A549 (cell line): ENCODE measurements at regions not wholly inside any gene's neighbourhood (a gene's known extent, or its start where the extent isn't known, plus 50 kb on each side); places are given as distances from the start of the nearest gene placed in this dataset.

ENCODE experiments used
- ATAC-seq, 2 experiments: fragments of 200-7000 bp in 1 of 2; fragments of >200 bp in 1 of 2; cut with Nextera tagmentation in 1 of 2; cut with Tn5 transposase in 1 of 2; 3 replicates each; pipeline versions ENCODE4 v1.8.0 to v1.9.1; 2018 to 2020; ENCODE audit warnings: mild to moderate bottlenecking in 1 of 2, moderate library complexity in 1 of 2
- CTCF ChIA-PET: fragments of 300-600 bp; sonication (Branson Sonifier 250); formaldehyde crosslinking; extraction: SDS; loops from one replicate; lab custom pipeline; 2021; ENCODE audit warnings: antibody characterized with exemption, inconsistent platforms; lab: Yijun Ruan, JAX
- POLR2A ChIA-PET: fragments of 350-600 bp; formaldehyde crosslinking; extraction: SDS; loops from one replicate; lab custom pipeline; 2021; ENCODE audit warnings: antibody characterized with exemption, inconsistent platforms; lab: Yijun Ruan, JAX
- DNase-seq, 2 experiments: peaks; one replicate each; pipeline versions ENCODE4 v3.0.0 to v3.0.0-alpha.2; 2011 to 2016; ENCODE audit warnings: low read depth in 1 of 2, low spot score in 1 of 2
- FAIRE-seq: peaks from 2 replicates; lab custom pipeline; 2011; peaks lifted over from hg19 to GRCh38; lab: Jason Lieb, UNC
- H3K27ac ChIP-seq, 2 experiments: fragments of >200 bp; sonication (Bioruptor Twin); formaldehyde crosslinking; 3 replicates each; pipeline ENCODE4 v1.5.1; 2016 to 2017
- H3K4me1 ChIP-seq: fragments of >200 bp; sonication (Bioruptor Twin); formaldehyde crosslinking; 3 replicates; pipeline ENCODE4 v1.6.1; 2016
- H3K4me2 ChIP-seq: fragments of >200 bp; sonication (Bioruptor Twin); formaldehyde crosslinking; 3 replicates; pipeline ENCODE4 v1.6.1; 2016
- H3K4me3 ChIP-seq: fragments of >200 bp; sonication (Bioruptor Twin); formaldehyde crosslinking; 3 replicates; pipeline ENCODE4 v1.5.1; 2016
- H3K9me3 ChIP-seq: fragments of >200 bp; sonication (Bioruptor Twin); formaldehyde crosslinking; 3 replicates; pipeline ENCODE4 v1.6.1; 2016
- BHLHE40 ChIP-seq: IDR thresholded peaks from 2 replicates; pipeline ENCODE4 v1.6.1; 2012; ENCODE audit warnings: low read depth, low read length, inconsistent platforms
- CHD2 ChIP-seq: fragments of 150-350 bp; IDR thresholded peaks from 2 replicates; pipeline ENCODE4 v1.6.1; 2014; ENCODE audit warnings: low read length; ENCODE audit not compliant: partially characterized antibody
- CHD4 ChIP-seq: fragments of 200-600 bp; sonication (generic); IDR thresholded peaks from 2 replicates; pipeline ENCODE4 v1.6.1; 2016; ENCODE audit warnings: antibody characterized with exemption, mild to moderate bottlenecking, borderline replicate concordance
- FOSB ChIP-seq: fragments of 250-450 bp; sonication (Bioruptor Pico); IDR thresholded peaks from 2 replicates; pipeline ENCODE4 v1.5.0; 2020; ENCODE audit warnings: mild to moderate bottlenecking, moderate library complexity
- HDAC2 ChIP-seq: fragments of 200-600 bp; sonication (generic); IDR thresholded peaks from 2 replicates; pipeline ENCODE4 v1.6.1; 2016
- HEYL ChIP-seq: fragments of 250-450 bp; sonication (Bioruptor Pico); IDR thresholded peaks from 2 replicates; pipeline ENCODE4 v1.8.0; 2021; ENCODE audit warnings: mild to moderate bottlenecking, moderate library complexity
- KDM5A ChIP-seq: fragments of 200-600 bp; sonication (generic); IDR thresholded peaks from 2 replicates; pipeline ENCODE4 v1.6.1; 2016; ENCODE audit warnings: antibody characterized with exemption, mild to moderate bottlenecking
- NFE2L2 ChIP-seq: fragments of 150-350 bp; conservative IDR thresholded peaks from 2 replicates; pipeline ENCODE4 v1.6.1; 2014; ENCODE audit warnings: low read length
- POLR2AphosphoS2 ChIP-seq: conservative IDR thresholded peaks from 2 replicates; pipeline ENCODE4 v1.6.1; 2012; ENCODE audit warnings: low read length, improper control_type of control experiment, inconsistent platforms
- RAD21 ChIP-seq, 2 experiments: fragments of >200 bp in 1 of 2; sonication (Bioruptor Twin) in 1 of 2; formaldehyde crosslinking in 1 of 2; IDR thresholded peaks in 1 of 2; conservative IDR thresholded peaks in 1 of 2; 2 replicates in 1 of 2; 3 replicates in 1 of 2; pipeline ENCODE4 v1.6.1; 2012 to 2018; ENCODE audit warnings: inconsistent platforms in 1 of 2
- RARB ChIP-seq: fragments of 250-450 bp; sonication (Bioruptor Pico); IDR thresholded peaks from 2 replicates; pipeline ENCODE4 v1.8.0; 2021; ENCODE audit warnings: mild to moderate bottlenecking, moderate library complexity
- RCOR1 ChIP-seq: fragments of 150-350 bp; IDR thresholded peaks from 2 replicates; pipeline ENCODE4 v1.6.1; 2014; ENCODE audit warnings: antibody characterized with exemption, low read length, low read depth
- RFX5 ChIP-seq: fragments of 450-650 bp; IDR thresholded peaks from 2 replicates; pipeline ENCODE4 v1.7.1; 2014; ENCODE audit warnings: antibody characterized with exemption, mild to moderate bottlenecking, moderate library complexity
- SMC3 ChIP-seq: fragments of >200 bp; sonication (Bioruptor Twin); formaldehyde crosslinking; IDR thresholded peaks from 3 replicates; pipeline ENCODE4 v1.6.1; 2018; ENCODE audit warnings: inconsistent platforms
- ZC3H11A ChIP-seq: fragments of 450-650 bp; IDR thresholded peaks from 2 replicates; pipeline ENCODE4 v1.6.1; 2014; ENCODE audit warnings: antibody characterized with exemption, mild to moderate bottlenecking
- ZFP36 ChIP-seq: fragments of 450-650 bp; IDR thresholded peaks from 2 replicates; pipeline ENCODE4 v1.6.1; 2014; ENCODE audit warnings: borderline replicate concordance; ENCODE audit not compliant: partially characterized antibody
- WGBS: methylation state at CpG from one replicate; pipeline ENCODE4 v1.1.6; 2017; ENCODE audit errors: missing lambda C conversion rate; 5-methylcytosine and 5-hydroxymethylcytosine counted together
- TF ChIP-seq, protein P1 (sequence below): fragments of >200 bp; sonication (Bioruptor Twin); formaldehyde crosslinking; IDR thresholded peaks from 2 replicates; pipeline ENCODE4 v1.6.1; 2016
- TF ChIP-seq, protein P2 (sequence below): IDR thresholded peaks from 2 replicates; pipeline ENCODE4 v1.6.1; 2012; ENCODE audit warnings: low read depth, borderline replicate concordance
- TF ChIP-seq, protein P3 (sequence below): fragments of 250-450 bp; sonication (Bioruptor Pico); IDR thresholded peaks from 2 replicates; pipeline ENCODE4 v1.5.0; 2020; ENCODE audit warnings: low read depth, mild to moderate bottlenecking, moderate library complexity
- TF ChIP-seq, protein P4 (sequence below): fragments of 450-650 bp; IDR thresholded peaks from 2 replicates; pipeline ENCODE4 v1.6.1; 2014; ENCODE audit warnings: antibody characterized with exemption
- TF ChIP-seq, protein P5 (sequence below): fragments of >200 bp; sonication (Bioruptor Twin); formaldehyde crosslinking; IDR thresholded peaks from 3 replicates; pipeline ENCODE4 v1.6.1; 2016
- TF ChIP-seq, protein P6 (sequence below): IDR thresholded peaks from 2 replicates; pipeline ENCODE4 v1.6.1; 2012
- TF ChIP-seq, protein P7 (sequence below): fragments of 250-450 bp; sonication (Bioruptor Pico); IDR thresholded peaks from 2 replicates; pipeline ENCODE4 v1.5.0; 2021; ENCODE audit warnings: mild to moderate bottlenecking, moderate library complexity, borderline replicate concordance

DNA sequence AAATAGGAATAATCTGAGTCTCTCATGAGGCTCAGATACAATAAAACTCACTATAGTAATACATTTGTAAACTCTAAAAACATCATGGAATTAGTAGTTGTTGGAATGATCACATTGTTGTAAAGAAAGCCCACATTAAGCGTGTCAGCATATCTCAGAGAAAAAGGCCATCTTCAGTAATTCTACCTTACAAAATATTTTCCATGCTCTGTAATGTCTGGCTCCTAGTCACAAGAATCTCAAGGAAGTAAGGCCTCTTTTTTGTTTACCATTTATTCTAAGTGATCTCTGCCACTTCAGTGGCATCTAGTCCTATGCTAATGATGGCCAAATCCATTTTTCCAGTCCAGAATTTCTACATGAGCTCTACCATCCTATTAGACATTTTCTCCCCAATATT, 240.2 kb upstream of the ZNF717 start:
- WGBS, result 0% methylated on average over 1 of the region's 1 CpG
- Histone ChIP-seq H3K4me2 (no peak overlapping the region), H3K4me3 (no peak overlapping the region), H3K27ac (no peak overlapping the region), H3K4me1 (no peaks in the 10 kb centered on the region), H3K9me3 (no peaks in the 10 kb centered on the region; the same call in 2 of the 3 replicates)
- TF ChIP-seq SMC3, result no peak
- TF ChIP-seq, protein P1, sequence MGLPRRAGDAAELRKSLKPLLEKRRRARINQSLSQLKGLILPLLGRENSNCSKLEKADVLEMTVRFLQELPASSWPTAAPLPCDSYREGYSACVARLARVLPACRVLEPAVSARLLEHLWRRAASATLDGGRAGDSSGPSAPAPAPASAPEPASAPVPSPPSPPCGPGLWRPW, result no peak
- TF ChIP-seq ZFP36, result no peak
- TF ChIP-seq RFX5, result no peak
- no peak for TF ChIP-seq ZC3H11A
- TF ChIP-seq, protein P2, sequence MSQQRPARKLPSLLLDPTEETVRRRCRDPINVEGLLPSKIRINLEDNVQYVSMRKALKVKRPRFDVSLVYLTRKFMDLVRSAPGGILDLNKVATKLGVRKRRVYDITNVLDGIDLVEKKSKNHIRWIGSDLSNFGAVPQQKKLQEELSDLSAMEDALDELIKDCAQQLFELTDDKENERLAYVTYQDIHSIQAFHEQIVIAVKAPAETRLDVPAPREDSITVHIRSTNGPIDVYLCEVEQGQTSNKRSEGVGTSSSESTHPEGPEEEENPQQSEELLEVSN, result no peak
- TF ChIP-seq HEYL (CRISPR knock-in tag), result no peak
- TF ChIP-seq, protein P3, sequence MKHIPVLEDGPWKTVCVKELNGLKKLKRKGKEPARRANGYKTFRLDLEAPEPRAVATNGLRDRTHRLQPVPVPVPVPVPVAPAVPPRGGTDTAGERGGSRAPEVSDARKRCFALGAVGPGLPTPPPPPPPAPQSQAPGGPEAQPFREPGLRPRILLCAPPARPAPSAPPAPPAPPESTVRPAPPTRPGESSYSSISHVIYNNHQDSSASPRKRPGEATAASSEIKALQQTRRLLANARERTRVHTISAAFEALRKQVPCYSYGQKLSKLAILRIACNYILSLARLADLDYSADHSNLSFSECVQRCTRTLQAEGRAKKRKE (CRISPR knock-in tag), result no peak
- no peak for TF ChIP-seq CHD4
- TF ChIP-seq, protein P4, sequence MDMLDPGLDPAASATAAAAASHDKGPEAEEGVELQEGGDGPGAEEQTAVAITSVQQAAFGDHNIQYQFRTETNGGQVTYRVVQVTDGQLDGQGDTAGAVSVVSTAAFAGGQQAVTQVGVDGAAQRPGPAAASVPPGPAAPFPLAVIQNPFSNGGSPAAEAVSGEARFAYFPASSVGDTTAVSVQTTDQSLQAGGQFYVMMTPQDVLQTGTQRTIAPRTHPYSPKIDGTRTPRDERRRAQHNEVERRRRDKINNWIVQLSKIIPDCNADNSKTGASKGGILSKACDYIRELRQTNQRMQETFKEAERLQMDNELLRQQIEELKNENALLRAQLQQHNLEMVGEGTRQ, result no peak
- no peak for TF ChIP-seq BHLHE40
- TF ChIP-seq FOSB (CRISPR knock-in tag), result no peak
- TF ChIP-seq, protein P5, sequence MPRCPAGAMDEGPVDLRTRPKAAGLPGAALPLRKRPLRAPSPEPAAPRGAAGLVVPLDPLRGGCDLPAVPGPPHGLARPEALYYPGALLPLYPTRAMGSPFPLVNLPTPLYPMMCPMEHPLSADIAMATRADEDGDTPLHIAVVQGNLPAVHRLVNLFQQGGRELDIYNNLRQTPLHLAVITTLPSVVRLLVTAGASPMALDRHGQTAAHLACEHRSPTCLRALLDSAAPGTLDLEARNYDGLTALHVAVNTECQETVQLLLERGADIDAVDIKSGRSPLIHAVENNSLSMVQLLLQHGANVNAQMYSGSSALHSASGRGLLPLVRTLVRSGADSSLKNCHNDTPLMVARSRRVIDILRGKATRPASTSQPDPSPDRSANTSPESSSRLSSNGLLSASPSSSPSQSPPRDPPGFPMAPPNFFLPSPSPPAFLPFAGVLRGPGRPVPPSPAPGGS, result no peak
- TF ChIP-seq RARB (CRISPR knock-in tag), result no peak
- TF ChIP-seq NFE2L2, result no peak
- no peak for TF ChIP-seq RCOR1
- TF ChIP-seq RAD21 (conservative IDR thresholded peaks at IDR 0.05 in 1 of 2, IDR thresholded peaks at IDR 0.05 in 1 of 2), result no peak
- TF ChIP-seq, protein P6, sequence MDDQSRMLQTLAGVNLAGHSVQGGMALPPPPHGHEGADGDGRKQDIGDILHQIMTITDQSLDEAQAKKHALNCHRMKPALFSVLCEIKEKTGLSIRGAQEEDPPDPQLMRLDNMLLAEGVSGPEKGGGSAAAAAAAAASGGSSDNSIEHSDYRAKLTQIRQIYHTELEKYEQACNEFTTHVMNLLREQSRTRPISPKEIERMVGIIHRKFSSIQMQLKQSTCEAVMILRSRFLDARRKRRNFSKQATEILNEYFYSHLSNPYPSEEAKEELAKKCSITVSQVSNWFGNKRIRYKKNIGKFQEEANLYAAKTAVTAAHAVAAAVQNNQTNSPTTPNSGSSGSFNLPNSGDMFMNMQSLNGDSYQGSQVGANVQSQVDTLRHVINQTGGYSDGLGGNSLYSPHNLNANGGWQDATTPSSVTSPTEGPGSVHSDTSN, result no peak
- no peak for ATAC-seq
- no peak for FAIRE-seq
- DNase-seq, result no peak
- CTCF ChIA-PET, result interaction anchor here (1.3 kb wide), 1 partner anchor 15 kb away, joined by 3 read pairs; no protein-coding TSS in a partner anchor
- POLR2A ChIA-PET, result no interaction called here

DNA sequence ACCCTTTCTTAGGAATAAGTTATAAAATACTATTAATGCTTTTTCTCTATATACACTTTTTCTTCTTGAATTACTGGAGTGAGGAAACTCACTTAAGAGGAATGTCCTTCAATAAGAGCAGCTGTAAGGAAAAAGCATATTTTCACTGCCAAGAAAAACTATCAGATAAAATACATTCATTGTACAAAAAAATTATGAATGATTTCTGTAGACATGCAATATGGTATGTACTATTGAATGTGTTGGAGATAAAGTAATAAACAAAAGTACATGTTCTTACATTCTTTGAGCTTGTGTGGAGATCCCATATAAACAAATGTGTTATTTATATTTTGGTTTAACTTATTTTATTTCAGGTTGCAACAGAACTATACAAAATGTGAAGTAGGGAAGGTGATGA, 241.0 kb upstream of the ZNF717 start:
- ATAC-seq (no peak), FAIRE-seq (no peak), DNase-seq (no peak)
- H3K27ac ChIP-seq, result no peak overlapping the region
- ChIA-PET CTCF (no interaction called here), POLR2A (no interaction called here)
- H3K4me2 ChIP-seq, result no peak overlapping the region
- no peaks in the 10 kb centered on the region for H3K4me1 ChIP-seq
- H3K9me3 ChIP-seq, result no peaks in the 10 kb centered on the region
- TF ChIP-seq CHD2 (no peak), CHD4 (no peak), RAD21 (conservative IDR thresholded peaks at IDR 0.05 in 1 of 2, IDR thresholded peaks at IDR 0.05 in 1 of 2) (no peak), POLR2AphosphoS2 (no peak), HDAC2 (no peak), HEYL (CRISPR knock-in tag) (no peak), KDM5A (no peak)
- TF ChIP-seq, protein P7, sequence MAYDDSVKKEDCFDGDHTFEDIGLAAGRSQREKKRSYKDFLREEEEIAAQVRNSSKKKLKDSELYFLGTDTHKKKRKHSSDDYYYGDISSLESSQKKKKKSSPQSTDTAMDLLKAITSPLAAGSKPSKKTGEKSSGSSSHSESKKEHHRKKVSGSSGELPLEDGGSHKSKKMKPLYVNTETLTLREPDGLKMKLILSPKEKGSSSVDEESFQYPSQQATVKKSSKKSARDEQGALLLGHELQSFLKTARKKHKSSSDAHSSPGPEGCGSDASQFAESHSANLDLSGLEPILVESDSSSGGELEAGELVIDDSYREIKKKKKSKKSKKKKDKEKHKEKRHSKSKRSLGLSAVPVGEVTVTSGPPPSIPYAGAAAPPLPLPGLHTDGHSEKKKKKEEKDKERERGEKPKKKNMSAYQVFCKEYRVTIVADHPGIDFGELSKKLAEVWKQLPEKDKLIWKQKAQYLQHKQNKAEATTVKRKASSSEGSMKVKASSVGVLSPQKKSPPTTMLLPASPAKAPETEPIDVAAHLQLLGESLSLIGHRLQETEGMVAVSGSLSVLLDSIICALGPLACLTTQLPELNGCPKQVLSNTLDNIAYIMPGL (CRISPR knock-in tag), result no peak
- H3K4me3 ChIP-seq, result no peak overlapping the region
